Suppressor macrophage treated with lipopolysaccharide for 4 hours (primary cell): ENCODE measurements at regions not wholly inside any gene's neighbourhood (a gene's known extent, or its start where the extent isn't known, plus 50 kb on each side); places are given as distances from the start of the nearest gene placed in this dataset.
"Not testable (repeated sequence)": the region's sequence is repeated elsewhere in the genome, so short reads cannot be mapped to it uniquely, and the experiment has no call there.

ENCODE experiments used
- DNase-seq: peaks from one replicate; pipeline ENCODE4 v3.0.0-alpha.2; 2020

DNA sequence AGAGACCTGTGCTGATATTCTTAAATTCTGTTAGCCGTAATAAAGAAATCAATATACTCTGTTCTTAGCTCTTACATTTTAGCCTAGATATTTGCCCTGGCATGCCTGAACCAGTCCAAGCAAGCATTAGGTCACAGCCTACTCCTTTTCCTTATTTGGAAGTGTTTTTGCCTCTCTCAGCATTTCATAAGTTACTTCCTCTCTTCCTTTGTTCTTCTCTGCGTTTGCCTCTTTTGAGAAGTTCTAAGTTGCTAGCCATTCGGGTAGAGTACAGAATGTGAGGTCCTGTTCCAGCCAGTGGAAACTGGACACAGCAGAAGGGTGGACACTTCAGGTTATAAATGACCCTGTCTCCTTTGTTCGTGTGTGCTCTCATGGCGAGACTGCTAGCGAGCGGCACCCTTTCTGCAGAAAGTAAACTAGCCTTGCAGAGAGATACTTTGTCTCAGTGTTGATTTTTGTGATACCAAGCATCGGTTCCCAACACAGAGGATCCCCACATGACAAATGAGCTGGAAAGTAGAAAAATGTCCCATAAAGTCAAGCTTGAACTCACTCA lies 75.0 kb upstream of the FAM153A start:
- DNase-seq: not testable (repeated sequence)

GRCh38 chr5:177856474-177856873 lies 73.8 kb upstream of the FAM153A start:
- not testable (repeated sequence) for DNase-seq

DNA sequence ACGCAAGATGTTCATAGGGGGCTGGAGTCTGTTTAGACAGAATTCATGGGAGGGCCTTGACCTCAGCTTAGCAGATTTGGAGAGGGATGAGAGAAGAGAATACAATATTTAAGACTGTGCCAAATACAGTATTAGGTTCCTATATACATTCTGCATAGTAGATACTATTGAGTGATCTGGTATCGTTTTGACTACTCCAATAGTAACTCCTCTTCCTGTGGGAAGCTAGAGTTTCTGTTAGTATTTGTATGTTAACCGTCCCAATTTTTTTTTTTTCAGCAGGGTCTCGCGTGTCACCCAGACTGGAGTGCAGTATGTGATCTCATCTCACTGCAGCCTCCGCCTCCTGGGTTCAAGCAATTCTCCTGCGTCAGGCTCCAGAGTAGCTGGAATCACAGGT lies 65.2 kb upstream of the FAM153A start:
- not testable (repeated sequence) for DNase-seq

DNA sequence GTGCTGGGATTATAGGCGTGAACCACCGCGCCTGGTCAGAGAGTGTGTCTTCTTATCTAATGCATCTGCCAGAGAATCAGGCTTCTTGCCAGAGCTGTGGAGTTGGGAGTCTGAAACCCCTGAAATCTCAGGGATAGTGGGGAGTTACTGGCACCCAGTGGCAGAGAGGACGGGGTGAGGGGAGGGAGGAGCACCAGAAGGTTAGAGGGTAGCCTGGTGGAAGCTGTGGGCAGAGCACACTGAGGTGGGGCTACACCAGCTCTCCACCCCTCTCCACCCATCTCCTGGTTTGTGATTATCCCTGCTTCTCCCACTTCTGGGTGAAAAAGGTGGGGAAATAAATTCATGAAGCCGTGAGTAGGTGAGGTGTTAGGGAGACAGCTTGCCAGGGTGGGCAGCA lies 63.9 kb upstream of the FAM153A start:
- not testable (repeated sequence) for DNase-seq

GRCh38 chr5:177845906-177846305 lies 63.2 kb upstream of the FAM153A start:
- not testable (repeated sequence) for DNase-seq

DNA sequence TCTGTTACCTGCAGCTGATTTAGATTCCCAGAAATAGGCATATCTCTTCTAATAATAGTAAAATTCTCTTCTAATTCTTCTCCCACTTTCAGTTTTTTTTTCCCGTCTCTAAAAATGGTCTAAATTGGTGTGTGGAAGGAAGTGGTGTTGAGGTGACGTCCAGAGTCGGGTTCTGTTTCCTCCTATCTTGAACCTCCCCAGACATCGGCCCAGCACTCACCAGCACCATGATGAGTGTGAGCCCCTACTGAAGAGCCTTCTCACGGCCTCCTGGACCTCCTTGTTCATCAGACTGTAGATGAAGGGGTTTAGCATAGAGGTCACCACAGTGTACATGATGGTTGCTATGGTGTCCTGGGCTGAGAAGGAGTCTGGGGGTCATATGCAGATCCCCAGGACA lies 53.5 kb upstream of the FAM153A start:
- peak; percentile 0 for DNase-seq
